ENCODE measurements at regions not wholly inside any gene's neighbourhood (a gene's known extent, or its start where the extent isn't known, plus 50 kb on each side); places are given as distances from the start of the nearest gene placed in this dataset.

DNA sequence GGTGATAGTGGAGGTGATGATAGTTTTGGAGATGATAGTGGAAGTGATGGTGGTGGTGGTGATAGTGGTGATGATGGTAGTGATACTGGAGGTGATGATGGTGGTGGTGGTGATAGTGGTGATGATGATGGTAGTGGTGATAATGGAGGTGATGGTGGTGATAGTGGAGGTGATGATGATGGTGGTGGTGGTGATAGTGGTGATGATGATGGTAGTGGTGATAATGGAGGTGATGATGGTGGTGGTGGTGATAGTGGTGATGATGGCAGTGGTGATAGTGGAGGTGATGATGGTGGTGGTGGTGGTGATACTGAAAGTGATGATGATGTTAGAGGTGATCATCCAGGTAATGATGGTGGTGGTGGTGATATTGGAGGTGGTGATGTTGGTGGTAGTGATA, 570.0 kb upstream of the TMEM132C start:
- no peak for DNase-seq

DNA sequence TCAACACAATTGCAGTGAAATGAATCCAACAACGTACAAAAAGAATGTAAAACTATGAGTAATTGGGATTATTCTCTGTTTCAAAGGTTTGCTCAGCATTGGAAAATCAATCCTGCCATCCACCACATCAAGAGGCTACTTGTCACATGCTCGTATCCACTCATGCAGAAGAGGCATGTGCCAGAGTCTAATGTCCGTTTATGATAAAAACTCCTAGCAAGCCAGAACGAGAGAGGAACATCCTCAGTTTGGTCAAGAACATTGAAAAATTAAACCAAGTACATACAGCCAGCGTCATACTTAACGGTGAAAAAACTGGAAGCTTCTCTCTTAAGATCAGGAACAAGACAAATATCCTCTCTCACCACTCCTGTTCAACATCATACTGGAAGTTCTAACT, 563.9 kb upstream of the TMEM132C start:
- no peak for DNase-seq

DNA sequence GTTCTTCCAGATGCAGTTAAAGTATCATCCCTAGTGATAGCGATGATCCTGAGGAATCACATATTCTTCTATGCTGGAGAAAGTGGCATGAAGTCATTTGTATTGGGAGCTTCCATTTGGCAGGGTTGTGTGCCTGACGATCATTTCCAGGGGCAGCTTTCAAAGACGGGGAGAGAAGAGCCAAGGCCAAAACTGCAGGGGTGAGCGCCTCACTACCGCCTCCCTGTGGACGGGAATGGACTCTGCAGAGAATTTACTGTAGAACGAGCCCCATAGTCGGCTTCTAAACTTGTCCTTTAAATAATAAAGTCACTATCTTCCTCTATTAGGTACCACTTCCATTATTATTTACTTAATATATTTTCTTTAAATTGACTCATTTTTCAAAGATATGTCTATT, 555.9 kb upstream of the TMEM132C start:
- no peak for DNase-seq

DNA sequence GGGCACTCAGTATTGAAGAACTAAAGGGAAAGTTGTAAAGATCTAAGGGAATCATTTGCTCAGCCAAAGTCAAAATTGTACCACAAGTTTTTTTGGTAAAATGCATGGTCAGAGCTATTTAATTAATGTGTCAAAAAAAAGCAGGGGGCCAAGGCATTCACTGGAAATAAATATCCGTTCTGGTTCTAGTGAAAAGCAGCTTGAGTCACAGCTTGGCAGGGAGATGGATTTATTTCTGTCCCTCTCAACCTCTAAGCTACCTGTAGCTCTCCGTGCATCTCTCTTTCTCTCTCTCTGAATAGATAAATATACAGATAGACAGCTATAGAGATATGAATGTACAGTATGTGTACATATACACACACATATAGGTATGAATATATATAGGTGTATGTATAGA, 554.4 kb upstream of the TMEM132C start:
- DNase-seq: no peak

DNA sequence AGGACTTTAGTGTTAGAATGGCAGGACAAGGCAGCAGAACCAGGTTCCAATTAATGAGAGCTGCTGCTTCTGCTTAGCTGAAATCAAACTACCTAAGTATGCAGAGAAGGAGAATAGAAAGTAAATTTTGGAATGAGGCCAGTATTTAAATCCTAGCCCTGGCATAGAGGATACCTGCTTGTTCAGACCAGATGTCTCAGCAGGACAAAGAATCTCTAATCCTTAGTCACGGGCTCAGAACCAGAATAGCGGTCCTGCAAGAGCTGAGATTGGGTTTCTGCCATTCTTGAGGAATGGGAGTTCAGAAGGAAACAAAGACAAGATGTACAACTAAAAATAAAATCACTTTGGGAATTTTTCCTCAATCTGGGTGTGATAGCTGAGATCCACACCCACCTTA, 550.8 kb upstream of the TMEM132C start:
- DNase-seq: no peak

DNA sequence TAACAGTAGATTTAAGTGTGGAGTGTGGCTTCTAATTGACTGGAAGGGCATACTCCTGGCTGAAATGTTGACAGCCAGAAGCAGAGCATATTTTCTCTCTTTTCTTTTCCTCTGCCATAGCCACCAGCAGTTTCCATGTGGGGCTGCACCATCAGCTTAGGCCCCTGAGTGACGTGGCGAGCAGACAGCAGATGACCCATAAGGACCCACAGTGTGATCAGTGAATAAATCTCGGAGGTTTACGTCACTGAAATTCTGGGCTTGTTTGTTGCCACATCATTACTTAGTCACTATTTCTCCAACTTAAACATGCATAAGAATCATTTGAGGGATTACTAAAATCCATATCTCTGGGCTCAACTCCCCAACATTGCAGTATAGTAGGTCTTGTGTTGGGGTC, 549.7 kb upstream of the TMEM132C start:
- DNase-seq: no peak

DNA sequence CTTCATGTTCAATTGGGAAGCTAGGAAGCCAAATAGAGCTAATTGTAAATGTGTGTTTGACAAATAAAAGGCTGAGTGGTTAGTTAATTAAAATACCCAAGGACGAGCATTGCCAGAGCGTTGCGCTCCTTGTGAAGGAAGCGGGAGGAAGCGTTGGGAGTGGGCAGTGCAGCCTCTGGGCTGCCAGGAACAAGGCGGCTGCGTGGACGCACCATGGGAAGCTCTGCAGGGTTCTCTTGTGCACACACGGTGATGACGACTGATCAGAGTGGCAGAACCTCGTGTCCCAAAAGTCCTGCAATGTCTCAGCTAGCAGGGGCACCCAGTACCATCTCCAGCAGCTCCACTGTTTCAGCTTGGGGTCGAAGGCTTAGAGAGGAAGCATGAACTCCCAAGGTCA, 546.6 kb upstream of the TMEM132C start:
- peak; percentile 47 for DNase-seq

DNA sequence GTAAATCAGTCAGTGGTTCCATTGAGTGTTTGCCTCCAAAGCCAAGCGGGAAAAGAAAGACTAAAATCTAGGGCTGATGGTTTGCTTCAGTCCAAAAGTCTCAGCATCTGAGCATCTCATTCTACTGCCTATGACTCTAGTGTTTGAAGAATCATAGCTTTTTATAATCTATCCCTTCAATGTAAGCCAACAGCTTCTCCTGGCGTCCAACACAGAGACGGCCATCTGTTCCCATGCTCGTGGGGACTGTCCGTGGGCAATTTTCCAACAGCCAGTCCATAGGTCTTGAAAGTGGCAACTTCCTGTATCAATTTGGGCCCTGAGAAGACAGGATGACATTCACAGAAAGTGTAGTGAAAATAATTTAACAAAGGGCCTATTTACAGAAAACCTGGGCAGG, 544.4 kb upstream of the TMEM132C start:
- DNase-seq: no peak

DNA sequence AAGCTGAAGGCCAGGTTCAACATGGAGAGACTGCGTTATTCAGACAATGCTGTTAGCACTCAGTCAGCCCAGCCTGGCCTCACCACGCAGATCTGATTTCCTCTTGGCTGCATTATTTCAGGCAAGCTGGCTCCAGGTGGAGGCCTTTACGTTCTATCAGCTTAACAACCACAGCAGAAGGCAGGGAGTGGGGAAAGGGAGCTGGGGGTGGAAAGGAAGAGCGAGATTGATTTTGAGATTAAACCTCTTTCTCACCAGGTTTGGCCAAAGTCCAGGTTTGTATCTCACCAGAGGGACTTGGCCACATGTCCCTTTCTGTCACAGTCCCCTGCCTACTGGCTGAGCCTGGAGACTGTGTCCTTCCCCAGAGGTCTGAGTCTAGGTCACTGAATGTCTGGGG, 543.7 kb upstream of the TMEM132C start:
- no peak for DNase-seq

DNA sequence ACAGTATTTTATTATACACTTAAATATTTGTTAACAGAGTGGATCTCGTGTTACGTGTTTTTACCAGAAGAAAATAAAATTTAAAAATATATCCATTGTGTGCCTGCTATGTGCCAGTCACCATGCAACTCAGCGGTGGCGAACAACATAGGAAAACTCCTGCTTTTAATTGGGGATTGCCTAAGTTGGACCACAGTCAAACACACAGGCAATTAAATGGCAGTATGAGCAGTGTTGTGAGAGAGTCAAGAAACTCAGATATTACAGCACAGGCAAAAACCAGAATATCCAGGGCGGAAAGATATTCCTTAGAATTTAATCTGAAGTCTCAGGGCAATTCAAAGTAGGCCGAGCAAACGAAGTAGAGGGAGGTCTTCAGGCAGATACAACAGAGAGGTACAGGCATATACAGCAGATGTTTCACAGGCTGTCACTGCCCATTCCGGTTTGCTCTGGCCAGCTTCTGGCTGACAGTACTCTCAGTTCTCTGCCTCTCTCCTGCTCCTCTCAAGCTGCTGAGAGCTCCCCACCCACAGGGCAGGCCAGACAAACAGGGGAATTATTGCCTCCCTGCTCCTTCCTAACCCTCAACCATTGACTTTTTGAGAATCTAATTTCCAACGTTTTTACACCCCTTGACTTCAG, 540.2 kb upstream of the TMEM132C start:
- DNase-seq: no peak

DNA sequence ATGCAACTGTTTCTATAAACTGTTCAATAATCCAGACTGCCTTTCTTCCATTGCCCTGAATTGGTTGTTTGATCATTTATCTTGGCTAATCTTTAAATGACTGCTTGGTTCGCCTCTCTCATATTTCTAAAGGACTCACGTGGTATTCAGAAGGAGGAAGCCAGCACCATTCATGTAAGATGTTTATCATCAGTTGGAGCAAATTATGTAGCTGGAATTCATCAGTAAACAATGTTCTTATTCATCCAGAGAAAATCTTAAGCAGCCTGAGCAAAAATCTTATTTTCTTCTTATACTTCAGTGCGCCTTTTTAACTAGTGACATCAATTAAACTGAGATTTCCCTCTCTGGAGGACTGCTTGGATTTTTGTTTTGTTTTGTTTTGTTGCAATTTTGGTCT, 538.7 kb upstream of the TMEM132C start:
- no peak for DNase-seq

DNA sequence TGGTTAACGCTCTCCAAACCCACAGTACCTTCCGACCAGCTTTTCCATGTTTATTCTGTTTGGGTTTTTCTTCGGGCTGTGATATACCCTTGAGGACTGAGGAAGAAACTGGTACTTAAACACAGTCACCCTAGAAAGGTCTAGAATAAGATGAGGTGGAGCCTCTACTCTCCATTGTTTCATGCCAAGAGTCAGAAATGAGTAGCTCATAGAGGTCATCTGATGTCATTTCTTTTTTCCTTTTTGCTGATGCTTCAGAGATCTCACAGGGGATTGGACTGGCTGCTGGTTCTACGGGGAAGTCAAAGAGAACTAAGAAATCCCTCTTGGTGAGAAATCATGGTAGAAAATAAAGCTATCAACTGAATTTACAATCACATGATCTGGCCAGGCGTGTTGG, 538.2 kb upstream of the TMEM132C start:
- no peak for DNase-seq

DNA sequence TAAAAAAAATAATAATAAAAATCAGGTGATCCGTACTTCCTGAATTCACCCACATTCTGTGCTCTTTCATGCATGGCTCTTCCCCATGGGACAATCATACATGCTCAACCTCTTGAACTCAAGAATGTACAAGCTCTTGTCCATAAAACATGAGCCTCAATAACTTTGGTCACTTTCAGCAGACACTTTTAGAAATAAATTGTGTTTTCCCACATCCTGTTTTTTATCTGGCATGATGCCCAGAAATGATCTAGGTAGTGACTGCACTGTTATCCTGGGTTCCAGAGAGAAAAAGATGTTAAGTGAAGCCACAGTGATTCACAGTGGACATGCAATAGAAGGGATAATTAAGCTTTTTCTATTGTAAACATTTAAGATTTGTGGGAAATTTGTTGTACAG, 537.6 kb upstream of the TMEM132C start:
- no peak for DNase-seq

DNA sequence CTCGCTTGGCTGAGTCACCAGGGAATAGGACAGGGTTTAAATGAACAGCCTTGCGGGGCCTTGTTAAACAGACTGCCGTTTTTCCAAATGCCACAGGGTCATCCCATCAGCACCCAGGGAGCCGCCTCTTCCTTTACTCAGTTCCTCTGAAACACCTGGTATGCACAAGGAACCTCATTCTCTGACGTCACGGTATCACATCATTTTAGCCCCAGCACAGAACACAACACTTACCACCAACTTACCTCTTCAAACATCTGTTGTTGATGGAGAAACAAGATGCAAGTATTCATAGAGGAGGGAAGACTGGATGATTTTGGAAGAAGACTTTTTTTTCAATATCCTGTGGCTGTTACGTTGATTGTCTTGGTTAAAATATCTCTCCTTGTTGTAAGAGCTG, 535.3 kb upstream of the TMEM132C start:
- no peak for DNase-seq

DNA sequence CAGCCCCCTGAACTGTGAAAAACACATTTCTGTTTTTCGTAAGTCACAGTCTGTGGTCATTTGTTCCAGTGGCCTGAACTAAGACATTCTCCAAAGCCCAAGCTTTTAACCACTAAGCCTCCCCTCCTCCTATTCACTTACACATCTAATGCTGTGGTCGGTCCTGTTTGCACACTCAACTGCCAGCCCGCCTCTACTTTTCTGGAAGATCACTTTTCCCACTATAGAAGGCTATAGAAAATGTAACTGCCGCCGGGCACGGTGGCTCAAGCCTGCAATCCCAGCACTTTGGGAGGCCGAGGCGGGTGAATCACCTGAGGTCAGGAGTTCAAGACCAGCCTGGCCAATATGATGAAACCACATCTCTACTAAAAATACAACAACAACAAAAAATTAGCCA, 524.7 kb upstream of the TMEM132C start:
- no peak for DNase-seq

DNA sequence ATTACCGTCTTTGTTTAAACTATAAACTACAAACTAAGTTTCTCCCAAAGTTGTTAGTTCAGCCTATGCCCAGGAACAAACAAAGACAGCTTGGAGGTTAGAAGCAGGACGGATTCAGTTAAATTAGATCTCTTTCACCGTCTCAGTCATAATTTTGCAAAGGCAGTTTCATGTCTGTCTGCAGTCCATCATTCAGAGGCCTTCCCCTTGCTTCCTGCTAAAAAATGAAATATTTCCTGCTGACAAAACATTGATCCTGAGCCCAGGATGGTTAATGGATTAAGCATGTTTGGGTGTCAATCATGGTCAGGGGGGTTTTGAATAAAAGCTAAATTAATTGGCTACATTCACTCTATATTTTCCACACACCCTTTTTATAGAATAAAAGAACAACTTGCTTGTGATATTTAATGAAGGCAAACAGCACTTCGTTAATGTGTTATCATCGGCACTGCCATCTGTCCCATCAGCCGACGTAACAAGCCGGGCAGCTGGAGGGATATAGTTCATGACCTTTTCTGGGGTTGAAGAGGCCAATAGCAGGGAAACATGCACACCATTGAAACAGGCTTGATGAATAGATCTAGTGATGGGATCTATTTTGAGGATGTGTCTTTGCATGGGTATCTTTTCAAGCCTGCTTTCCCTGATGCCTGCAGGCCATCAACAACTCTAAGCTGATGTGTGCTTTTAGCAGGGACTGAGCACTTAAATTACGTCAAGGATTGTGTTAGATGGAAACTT, 521.3 kb upstream of the TMEM132C start:
- no peak for DNase-seq

DNA sequence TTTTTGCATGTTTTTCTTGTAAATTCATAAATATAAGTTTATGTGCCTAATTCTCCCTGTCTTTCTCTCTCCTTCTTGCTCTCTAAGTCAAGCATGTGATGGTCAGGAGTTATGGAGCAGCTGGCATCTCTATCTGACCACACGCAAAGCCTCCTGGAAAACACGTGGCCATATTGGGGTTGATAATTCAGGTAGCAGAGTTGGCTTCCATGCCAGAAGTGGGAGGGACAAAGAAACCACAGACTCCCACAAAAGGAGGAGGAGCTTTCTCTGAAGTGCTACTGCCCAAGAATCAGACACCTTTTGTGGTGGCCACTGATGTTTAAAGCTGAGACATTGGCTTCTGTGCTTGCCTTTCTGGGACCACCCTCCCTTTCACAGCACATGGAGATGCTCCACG, 517.6 kb upstream of the TMEM132C start:
- no peak for DNase-seq

DNA sequence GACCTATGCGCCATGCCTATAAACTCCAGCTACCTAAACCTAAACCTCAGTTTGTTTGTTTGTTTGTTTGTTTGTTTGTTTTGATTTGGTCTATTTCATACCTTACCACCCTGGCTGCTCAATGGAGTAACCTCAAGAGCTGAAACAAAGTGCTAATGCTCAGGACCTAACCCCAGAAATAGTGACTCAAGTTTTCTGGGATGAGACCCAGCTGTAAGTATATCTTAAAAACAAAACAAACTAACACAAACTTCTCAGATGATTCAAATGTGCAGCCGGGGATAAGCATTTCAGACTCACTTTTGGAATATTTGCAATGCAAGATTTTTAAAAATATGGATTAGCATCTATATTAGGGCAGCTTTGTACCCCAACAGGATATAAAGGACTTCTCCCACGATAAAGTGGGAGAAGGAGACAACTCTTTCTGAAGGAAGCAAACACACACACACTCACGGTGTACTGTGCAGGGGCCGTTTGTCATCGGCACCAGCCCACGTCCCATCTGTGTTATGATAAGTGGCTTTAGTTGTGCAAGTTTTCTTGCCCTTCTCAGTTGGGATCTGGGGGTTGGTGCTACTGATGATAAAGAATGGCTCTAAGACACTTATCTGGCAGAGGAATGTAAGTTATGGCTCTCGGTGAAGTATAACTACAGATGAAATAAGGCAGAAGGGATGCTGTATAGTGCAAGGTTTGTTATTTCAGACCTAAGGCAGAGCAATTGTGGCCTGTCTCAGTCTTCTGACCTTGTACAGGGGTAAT, 516.7 kb upstream of the TMEM132C start:
- no peak for DNase-seq

DNA sequence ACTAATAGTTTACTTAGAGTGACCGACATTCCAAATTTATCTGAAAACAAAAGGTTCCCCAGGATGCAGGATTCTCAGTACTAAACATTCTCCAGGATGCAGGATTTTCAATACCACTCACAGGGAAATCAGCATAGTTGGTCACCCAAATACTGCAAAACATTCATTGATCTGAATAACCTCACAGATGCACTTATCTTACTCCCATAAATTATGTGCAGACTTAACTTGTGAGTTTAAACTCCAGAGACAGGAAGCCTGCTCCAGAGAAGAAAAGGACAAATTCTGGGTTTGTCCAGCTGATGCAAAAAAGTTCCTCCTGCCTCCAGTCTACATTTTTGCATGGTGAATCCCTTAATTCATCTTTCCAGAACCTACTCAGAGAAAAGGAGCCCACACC, 514.2 kb upstream of the TMEM132C start:
- DNase-seq: no peak

DNA sequence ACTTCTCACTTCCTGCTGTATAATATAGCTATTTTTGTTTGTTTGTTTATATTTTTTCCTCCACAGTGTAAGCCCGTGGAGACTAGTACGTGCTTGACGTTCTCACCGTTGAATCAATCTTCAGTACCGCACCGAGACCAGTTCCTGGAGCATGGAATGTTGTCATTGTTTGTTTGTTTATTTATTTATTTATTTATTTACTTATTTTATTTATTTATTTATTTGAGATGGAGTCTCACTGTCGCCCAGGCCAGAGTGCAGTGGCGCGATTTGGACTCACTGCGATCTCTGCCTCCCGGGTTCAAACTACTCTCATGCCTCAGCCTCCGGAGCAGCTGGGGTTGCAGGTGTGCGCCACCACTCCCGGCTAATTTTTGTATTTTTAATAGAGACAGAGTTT, 506.6 kb upstream of the TMEM132C start:
- no peak for DNase-seq

DNA sequence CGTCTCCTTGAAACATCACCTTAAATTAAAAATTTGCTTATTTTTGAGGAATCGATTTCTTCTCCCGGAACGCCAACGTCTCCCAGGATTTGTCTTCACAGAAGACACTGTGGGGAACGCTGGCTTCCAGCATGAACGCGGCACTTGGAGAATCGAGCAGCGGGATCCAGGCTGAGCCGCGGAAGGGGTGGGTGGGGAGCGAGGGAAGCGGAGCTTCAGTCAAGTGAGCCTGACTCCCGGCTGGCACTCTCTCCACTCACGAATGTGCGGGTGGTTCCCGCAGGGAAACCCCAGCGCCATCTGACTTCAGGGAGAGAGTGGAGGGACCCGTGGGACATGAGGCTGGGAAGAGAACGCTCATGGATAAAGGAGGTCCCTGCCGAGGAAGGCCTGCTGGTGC, 506.0 kb upstream of the TMEM132C start:
- DNase-seq: no peak

DNA sequence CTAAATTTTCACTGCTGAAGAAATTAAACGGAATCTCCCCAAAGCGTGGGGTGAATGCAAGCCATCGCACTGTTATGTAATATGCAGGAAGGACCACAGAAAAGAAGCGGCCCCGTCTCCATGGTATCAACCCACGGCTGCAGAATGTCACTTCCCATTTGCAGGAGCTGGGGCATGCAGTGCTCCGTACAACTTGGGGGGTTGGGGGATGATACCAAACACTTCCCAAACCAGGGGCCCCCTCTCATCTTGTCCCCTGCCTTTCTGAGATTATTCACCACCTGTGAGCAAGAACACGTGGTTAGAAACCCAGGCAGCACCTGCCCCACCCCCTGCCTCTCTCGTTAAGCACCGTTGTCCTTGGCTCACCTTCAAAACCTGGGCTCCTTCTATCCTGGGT, 505.1 kb upstream of the TMEM132C start:
- DNase-seq: no peak

DNA sequence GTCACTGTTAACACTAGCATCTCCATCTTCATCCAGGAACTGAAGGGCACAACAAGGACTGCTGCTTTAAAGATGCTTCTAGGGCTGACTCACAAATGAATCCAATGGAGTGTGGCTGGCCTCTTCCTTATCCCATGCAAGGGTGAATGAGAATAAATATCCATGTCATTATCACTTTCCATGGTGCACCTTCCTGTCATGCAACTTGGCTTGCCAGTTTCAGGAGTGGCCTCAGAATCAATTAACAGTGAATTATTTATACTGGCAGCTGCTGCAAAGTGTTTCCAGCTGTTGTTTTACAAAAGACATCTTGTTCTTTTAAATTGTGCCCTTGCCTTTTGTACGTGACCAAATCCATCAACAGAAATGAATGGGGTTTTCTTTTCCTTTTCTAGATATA, 499.3 kb upstream of the TMEM132C start:
- peak; percentile 57 for DNase-seq

DNA sequence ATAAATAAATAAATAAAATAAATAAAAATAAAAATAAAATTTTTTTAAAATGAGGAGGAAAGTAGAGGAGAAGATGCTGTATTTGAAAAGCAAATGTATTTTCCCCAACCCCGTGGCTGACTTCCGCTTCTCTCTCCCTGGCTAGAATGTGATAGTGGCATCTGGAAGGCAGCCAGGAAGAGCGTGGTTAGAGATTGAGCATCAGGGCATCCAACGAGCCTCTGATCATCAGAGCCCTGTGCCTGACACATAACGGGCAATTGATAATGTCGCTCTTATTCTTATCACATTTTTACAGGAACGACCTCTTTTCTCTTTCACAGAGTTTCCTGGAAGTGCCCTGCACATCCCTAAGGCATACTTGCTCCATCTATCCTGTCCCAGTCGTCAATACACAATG, 496.9 kb upstream of the TMEM132C start:
- no peak for DNase-seq
